OCI-LY3 (cell line): ENCODE measurements at regions not wholly inside any gene's neighbourhood (a gene's known extent, or its start where the extent isn't known, plus 50 kb on each side); places are given as distances from the start of the nearest gene placed in this dataset.

Experiments
- EZH2phosphoT487 ChIP-seq: fragments of 200-600 bp; shearing (Covaris generic); IDR thresholded peaks from 2 replicates; pipeline ENCODE4 v1.6.1; 2018; ENCODE audit warnings: antibody characterized with exemption, mixed run types, low read depth
- TF ChIP-seq, protein P1 (sequence below): fragments of 200-600, 300-600 bp; sonication (generic); IDR thresholded peaks from 2 replicates; pipeline ENCODE4 v1.5.1; 2014; ENCODE audit warnings: antibody characterized with exemption, low read length, low read depth

DNA sequence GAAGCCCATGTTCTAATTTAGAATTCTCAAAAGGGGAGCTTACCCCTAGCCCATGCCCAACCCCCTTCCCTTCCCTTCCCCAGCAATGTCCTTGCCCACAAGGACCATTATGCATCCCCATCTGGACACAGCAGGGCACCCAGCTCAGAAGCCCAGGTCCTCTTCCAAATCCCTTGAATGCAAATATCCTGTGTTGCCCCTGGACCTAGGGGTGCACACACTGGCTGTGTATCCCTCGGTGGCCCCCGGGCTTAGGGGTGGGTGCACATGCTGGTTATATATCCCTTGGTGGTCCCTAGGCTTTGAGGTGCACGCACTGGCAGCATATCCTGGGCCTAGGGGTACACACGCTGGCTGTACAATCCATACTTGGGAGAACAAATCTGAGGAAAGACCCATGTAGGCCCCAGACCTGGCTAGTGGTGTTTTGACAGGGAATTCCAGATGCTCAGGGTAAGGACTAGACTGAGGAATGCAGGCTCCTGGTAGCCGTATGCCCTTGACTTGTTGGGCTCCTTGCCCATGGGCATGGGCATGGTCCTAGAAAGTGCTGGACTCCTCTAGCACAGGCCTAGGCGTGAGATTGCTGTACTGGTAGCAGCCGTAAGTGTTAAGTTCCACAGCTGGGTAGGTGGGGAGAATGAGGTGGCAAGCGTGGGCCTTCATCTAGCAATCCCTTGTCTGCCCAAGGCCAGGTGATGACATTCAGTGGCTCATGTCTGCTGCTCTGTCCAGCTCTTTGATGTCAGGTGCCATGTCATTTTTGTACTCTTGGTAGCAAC is 222.4 kb downstream of the OPA1 start:
- TF ChIP-seq, protein P1, sequence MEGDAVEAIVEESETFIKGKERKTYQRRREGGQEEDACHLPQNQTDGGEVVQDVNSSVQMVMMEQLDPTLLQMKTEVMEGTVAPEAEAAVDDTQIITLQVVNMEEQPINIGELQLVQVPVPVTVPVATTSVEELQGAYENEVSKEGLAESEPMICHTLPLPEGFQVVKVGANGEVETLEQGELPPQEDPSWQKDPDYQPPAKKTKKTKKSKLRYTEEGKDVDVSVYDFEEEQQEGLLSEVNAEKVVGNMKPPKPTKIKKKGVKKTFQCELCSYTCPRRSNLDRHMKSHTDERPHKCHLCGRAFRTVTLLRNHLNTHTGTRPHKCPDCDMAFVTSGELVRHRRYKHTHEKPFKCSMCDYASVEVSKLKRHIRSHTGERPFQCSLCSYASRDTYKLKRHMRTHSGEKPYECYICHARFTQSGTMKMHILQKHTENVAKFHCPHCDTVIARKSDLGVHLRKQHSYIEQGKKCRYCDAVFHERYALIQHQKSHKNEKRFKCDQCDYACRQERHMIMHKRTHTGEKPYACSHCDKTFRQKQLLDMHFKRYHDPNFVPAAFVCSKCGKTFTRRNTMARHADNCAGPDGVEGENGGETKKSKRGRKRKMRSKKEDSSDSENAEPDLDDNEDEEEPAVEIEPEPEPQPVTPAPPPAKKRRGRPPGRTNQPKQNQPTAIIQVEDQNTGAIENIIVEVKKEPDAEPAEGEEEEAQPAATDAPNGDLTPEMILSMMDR, result no peak
- TF ChIP-seq EZH2phosphoT487, result no peak
